BLaER1 treated with 17β-estradiol and CSF1 and Interleukin-3, amounts not matched to agents 10 nM and 100 nM (cell line): ENCODE measurements at regions not wholly inside any gene's neighbourhood (a gene's known extent, or its start where the extent isn't known, plus 50 kb on each side); places are given as distances from the start of the nearest gene placed in this dataset.

Experiments used
- H3K27ac ChIP-seq, 11 experiments: shearing (Covaris generic); formaldehyde crosslinking; 2 replicates each; pipeline ENCODE4 v1.8.1; 2022
- H3K27me3 ChIP-seq, 11 experiments: shearing (Covaris generic); formaldehyde crosslinking; 2 replicates each; pipeline ENCODE4 v1.8.1; 2022
- H3K36me3 ChIP-seq, 11 experiments: shearing (Covaris generic); formaldehyde crosslinking; 2 replicates each; pipeline ENCODE4 v1.8.1; 2022
- H3K4me1 ChIP-seq, 10 experiments: shearing (Covaris generic); formaldehyde crosslinking; 2 replicates each; pipeline ENCODE4 v1.8.1; 2022
- H3K4me2 ChIP-seq, 11 experiments: shearing (Covaris generic); formaldehyde crosslinking; 2 replicates each; pipeline ENCODE4 v1.8.1; 2022
- H3K4me3 ChIP-seq, 10 experiments: shearing (Covaris generic); formaldehyde crosslinking; 2 replicates each; pipeline ENCODE4 v1.8.1; 2022
- H3K9ac ChIP-seq, 11 experiments: shearing (Covaris generic); formaldehyde crosslinking; 2 replicates each; pipeline ENCODE4 v1.8.1; 2022
- H3K9me3 ChIP-seq, 11 experiments: shearing (Covaris generic); formaldehyde crosslinking; replicated peaks in 1 of 11; 2 replicates each; pipeline ENCODE4 v1.8.1; 2022
- H4K20me1 ChIP-seq, 11 experiments: shearing (Covaris generic); formaldehyde crosslinking; 2 replicates each; pipeline ENCODE4 v1.8.1; 2022
- Cebpa-rat ChIP-seq, 11 experiments: shearing (Covaris generic); IDR thresholded peaks; 2 replicates each; pipeline ENCODE4 v1.8.1; 2022

DNA sequence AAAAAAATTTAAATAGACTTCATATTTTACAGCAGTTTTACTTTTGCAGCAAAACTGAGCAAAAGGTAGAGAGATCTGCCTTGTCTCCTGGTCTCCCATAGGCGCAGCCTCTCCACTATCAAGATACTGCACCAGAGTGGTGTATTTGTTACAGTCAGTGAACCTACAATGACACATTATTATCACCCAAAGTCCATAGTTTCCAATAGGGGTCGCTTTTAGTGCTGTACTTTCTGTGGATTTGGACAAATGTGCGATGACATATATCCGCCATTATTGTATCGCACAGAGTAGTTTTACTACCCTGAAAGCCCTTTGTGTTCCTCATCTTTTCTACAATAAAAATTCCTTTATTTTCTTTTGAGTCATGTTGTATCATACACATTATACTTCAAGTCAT lies 153.2 kb upstream of the CCDC179 start:
- Histone ChIP-seq H3K9me3 (no peaks in the 10 kb centered on the region), H3K36me3 (no peaks in the 10 kb centered on the region), H3K27ac (no peak overlapping the region), H3K27me3 (no peaks in the 10 kb centered on the region), H3K4me1 (no peaks in the 10 kb centered on the region), H3K4me3 (no peak overlapping the region), H3K4me2 (no peak overlapping the region), H3K9ac (no peak overlapping the region), H4K20me1 (no peaks in the 10 kb centered on the region)
- TF ChIP-seq Cebpa-rat (IDR thresholded peaks at IDR 0.05): no peak

DNA sequence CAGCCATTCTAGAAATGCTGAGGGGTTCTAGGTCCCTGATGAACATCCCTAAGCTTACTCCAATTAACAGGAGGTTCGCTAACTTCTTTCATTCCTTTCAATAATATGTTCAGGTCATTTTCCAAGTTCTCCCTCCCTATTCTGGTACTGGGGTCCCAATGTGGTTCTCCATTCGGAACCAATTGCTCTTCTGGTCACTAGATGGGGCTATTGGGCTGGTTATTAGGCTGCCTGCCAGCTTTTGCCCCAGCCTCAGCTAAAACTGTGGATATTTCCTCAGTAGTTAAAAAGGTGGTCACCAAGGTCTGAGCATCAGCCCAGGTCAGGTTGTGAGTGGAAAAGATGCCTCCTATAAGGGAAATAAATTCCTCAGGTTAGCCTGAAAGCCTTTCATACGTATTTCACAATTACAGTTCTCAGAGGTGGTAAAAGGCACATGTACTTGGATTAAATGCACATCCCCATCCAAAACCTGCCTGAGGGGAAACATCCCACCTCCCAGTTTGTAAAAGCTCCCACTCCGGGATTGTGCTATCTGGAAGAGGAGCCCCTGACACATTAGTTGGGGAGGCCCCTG lies 161.1 kb upstream of the CCDC179 start:
- Histone ChIP-seq H3K4me1 (no peaks in the 10 kb centered on the region), H3K4me3 (no peak overlapping the region), H3K27me3 (no peaks in the 10 kb centered on the region), H3K9me3 (no peaks in the 10 kb centered on the region), H3K27ac (no peak overlapping the region), H3K9ac (no peak overlapping the region), H4K20me1 (no peaks in the 10 kb centered on the region), H3K4me2 (no peak overlapping the region), H3K36me3 (no peaks in the 10 kb centered on the region)
- TF ChIP-seq Cebpa-rat (IDR thresholded peaks at IDR 0.05): no peak

DNA sequence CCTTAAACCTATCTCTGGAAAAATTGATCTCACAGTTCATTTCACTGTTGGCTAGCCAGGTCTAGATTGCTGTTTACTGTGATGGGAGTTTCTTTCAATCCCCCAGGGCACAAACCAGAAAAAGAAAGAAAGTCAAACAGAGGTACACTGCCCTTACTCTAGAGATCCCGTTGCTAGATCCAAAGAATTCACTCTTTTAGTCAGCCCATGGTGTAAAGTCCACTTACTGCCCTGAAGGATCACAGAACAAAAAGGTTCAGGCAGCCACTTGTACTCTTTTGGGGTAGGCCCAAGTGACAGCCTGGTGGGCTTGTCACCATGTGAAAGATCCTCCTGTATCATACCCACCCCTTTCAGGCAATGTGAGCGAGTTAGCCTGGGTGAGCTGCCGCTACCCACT lies 162.6 kb upstream of the CCDC179 start:
- Histone ChIP-seq H3K36me3 (no peaks in the 10 kb centered on the region), H3K27ac (no peak overlapping the region), H4K20me1 (no peaks in the 10 kb centered on the region), H3K27me3 (no peaks in the 10 kb centered on the region), H3K9ac (no peak overlapping the region), H3K9me3 (no peaks in the 10 kb centered on the region), H3K4me1 (no peaks in the 10 kb centered on the region), H3K4me3 (no peak overlapping the region), H3K4me2 (no peak overlapping the region)
- no peak for TF ChIP-seq Cebpa-rat (IDR thresholded peaks at IDR 0.05)

DNA sequence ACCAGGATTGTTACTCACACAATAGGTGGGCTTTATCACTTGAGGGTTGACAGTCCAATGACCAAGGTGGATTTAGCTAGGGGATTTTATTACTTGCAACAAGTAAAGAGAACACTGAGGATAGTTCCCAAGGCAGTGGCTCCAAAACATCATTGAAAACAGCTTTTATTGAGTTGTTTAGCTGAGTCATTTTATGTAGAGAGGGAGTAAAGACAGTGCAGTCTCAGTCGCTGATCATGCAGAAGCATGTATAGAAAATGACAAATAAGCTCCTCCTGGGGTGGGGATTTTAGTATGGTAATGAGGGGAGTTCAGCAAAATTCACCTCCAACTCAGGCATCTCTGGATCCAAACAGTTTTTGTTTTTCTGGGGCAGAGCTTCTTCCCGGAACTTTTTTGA lies 163.0 kb upstream of the CCDC179 start:
- Histone ChIP-seq H3K27ac (no peak overlapping the region), H3K36me3 (no peaks in the 10 kb centered on the region), H3K4me2 (no peak overlapping the region)

DNA sequence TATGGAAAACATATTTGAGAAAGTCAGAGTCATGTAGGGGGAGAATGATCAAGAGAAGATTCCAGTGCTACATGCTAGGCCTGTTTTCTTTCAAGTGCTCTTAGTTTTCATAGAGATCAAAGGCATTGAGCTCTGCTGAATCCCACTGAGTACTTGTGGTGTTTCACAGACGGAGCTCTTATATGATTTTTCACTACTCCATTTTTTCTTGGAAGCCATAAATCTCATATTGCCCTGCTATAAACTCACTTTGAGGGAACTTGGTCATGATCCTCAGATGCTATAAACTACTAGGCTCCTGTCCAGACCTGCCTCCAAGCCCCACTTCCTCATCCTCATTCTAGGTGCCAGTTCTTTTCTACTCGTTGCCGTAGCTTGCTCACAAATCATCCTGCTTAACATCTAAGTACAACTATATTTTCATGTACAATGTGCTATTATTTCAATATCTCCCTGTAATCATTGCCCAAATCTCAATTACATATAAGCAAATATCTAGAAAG lies 180.8 kb upstream of the CCDC179 start:
- Histone ChIP-seq H3K9me3 (no peaks in the 10 kb centered on the region), H3K9ac (no peak overlapping the region), H3K4me3 (no peak overlapping the region), H3K36me3 (no peaks in the 10 kb centered on the region), H3K4me1 (no peaks in the 10 kb centered on the region), H3K27ac (no peak overlapping the region), H4K20me1 (no peaks in the 10 kb centered on the region), H3K4me2 (no peak overlapping the region), H3K27me3 (no peaks in the 10 kb centered on the region)
- TF ChIP-seq Cebpa-rat (IDR thresholded peaks at IDR 0.05): no peak

More for the DNA sequence above, 163.0 kb upstream of the CCDC179 start:
- H3K27me3 ChIP-seq: no peaks in the 10 kb centered on the region
- no peak overlapping the region for H3K4me3 ChIP-seq
- no peaks in the 10 kb centered on the region for H3K4me1 ChIP-seq
- H3K9ac ChIP-seq: no peak overlapping the region
- no peak for TF ChIP-seq Cebpa-rat (IDR thresholded peaks at IDR 0.05)
- no peaks in the 10 kb centered on the region for H3K9me3 ChIP-seq
- no peaks in the 10 kb centered on the region for H4K20me1 ChIP-seq

DNA sequence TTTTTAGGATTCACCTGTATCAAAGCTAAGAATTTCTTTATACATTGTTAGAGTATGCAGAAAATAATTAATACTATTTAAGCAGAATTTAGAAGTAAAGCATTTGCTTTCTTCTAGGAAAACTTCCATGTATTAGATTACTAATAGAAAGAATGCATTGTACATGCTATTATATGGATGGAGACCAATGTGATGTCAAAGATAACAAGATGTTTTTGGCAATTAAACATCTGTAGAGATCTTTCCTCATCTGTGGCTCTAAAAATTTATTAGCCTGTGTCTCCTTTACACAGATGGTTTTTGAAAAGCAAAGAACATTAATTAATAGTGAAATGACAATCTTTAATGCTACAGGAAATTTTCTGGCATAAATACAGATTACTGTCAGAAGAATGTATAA lies 198.4 kb upstream of the CCDC179 start:
- H3K4me1 ChIP-seq: no peaks in the 10 kb centered on the region
- H3K9me3 ChIP-seq: no peaks in the 10 kb centered on the region
- H3K27me3 ChIP-seq: no peaks in the 10 kb centered on the region
- TF ChIP-seq Cebpa-rat (IDR thresholded peaks at IDR 0.05): no peak
- H3K27ac ChIP-seq: no peak overlapping the region
- H3K4me2 ChIP-seq: no peak overlapping the region
- no peaks in the 10 kb centered on the region for H3K36me3 ChIP-seq
- no peak overlapping the region for H3K9ac ChIP-seq
- no peak overlapping the region for H3K4me3 ChIP-seq
- H4K20me1 ChIP-seq: no peaks in the 10 kb centered on the region

DNA sequence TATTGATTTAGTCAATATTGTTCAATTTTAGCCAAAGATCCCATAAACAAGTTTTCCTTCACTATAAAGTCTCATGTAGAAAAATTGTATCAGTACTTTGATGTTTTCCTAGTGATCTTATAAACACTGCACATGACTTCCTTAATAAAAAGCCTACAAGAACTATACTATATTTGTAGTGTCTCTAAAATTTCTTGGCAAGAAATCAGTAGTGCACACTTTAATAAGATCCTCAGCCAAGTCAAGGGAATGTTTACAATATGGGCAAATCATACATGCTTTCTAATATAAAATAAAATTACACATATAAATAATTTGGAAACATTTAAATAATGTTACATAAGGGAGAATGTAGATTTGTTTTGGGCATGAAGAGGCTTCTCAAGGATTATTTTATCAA lies 203.0 kb upstream of the CCDC179 start:
- no peaks in the 10 kb centered on the region for H3K27me3 ChIP-seq
- H3K27ac ChIP-seq: no peak overlapping the region
- H4K20me1 ChIP-seq: no peaks in the 10 kb centered on the region
- no peak for TF ChIP-seq Cebpa-rat (IDR thresholded peaks at IDR 0.05)
- H3K4me2 ChIP-seq: no peak overlapping the region
- no peak overlapping the region for H3K4me3 ChIP-seq
- H3K9ac ChIP-seq: no peak overlapping the region
- H3K9me3 ChIP-seq: no peaks in the 10 kb centered on the region
- H3K4me1 ChIP-seq: no peaks in the 10 kb centered on the region
- no peaks in the 10 kb centered on the region for H3K36me3 ChIP-seq

DNA sequence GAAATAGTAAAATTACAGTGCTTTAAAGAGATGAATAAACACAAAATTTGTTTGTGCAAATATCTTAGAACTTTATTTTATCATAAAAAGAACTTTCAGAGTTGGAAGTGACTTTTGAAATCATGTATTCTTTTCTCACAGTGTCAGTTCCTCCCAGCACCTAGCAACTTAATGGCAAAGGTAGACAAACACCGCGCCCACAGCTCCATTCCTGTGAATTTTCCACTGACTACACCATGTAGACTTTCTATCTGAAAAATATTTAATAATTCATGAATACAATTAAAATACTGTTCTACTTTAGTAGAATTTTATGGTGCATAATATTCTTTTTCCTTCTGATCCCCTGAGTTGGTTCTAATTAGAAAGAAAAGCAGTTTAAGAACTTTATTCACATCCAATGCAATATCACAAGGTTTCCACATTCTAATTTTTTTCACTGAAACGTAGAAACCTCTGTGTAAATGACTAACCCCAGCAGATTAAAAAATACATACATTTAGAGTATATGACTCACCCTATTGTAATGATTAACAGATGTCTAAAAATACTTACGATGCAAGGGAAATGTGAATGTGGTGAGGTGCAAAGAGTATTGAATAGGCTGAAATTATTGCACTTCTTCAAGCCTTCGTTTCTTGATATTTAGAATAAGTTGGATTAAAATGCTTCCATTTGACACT lies 218.2 kb upstream of the CCDC179 start:
- Histone ChIP-seq H3K27me3 (no peaks in the 10 kb centered on the region), H3K9me3 (no peaks in the 10 kb centered on the region), H3K9ac (no peak overlapping the region), H3K4me2 (no peak overlapping the region), H3K36me3 (no peaks in the 10 kb centered on the region), H4K20me1 (no peaks in the 10 kb centered on the region), H3K4me1 (no peaks in the 10 kb centered on the region), H3K27ac (no peak overlapping the region), H3K4me3 (no peak overlapping the region)
- no peak for TF ChIP-seq Cebpa-rat (IDR thresholded peaks at IDR 0.05)

DNA sequence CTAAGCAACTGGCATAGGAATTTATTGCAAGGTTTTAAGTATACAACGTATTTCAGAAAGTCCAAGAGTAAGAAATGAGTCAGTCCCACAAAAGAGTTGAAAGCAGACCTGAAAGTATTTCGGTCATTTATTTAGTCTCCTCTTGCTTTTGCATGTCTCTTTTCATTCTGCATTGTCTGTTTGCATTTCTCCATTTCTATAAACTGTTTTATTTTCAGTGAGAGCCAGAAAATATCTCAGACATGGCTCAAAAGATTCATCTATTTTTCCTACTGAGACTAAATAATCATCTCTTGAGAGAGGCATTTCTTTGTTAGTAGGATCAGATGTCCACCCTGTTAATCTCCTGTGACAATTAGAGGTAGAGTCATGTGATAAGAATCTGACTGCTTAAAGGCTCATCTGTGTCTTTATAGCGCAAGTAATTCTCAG lies 219.1 kb upstream of the CCDC179 start:
- no peaks in the 10 kb centered on the region for H4K20me1 ChIP-seq
- TF ChIP-seq Cebpa-rat (IDR thresholded peaks at IDR 0.05): no peak
- no peak overlapping the region for H3K4me3 ChIP-seq
- no peaks in the 10 kb centered on the region for H3K4me1 ChIP-seq
- no peak overlapping the region for H3K27ac ChIP-seq
- H3K27me3 ChIP-seq: no peaks in the 10 kb centered on the region
- no peak overlapping the region for H3K9ac ChIP-seq
- H3K9me3 ChIP-seq: no peaks in the 10 kb centered on the region
- H3K36me3 ChIP-seq: no peaks in the 10 kb centered on the region
- H3K4me2 ChIP-seq: no peak overlapping the region

DNA sequence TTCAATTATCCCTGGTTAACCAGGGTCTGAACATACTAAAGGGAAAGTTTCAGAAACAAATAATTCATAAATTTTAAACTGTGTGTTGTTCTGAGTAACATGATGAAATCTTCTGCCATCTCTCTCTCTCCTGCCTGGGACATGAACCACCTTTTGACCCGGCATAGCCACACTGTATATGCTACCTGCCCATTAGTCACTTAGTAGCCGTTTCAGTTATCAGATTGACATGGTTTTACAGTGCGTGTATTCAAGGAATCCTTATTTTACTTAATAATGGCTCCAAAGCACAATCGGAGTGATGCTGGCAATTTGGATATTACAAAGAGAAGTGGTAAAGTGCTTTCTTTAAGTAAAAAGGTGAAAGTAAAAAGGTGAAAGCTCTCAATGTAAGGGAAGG lies 227.1 kb upstream of the CCDC179 start:
- no peak overlapping the region for H3K27ac ChIP-seq
- TF ChIP-seq Cebpa-rat (IDR thresholded peaks at IDR 0.05): no peak
- no peak overlapping the region for H3K4me3 ChIP-seq
- no peaks in the 10 kb centered on the region for H3K36me3 ChIP-seq
- no peaks in the 10 kb centered on the region for H3K4me1 ChIP-seq
- H3K9ac ChIP-seq: no peak overlapping the region
- no peak overlapping the region for H3K4me2 ChIP-seq
- H3K9me3 ChIP-seq: no peaks in the 10 kb centered on the region
- no peaks in the 10 kb centered on the region for H3K27me3 ChIP-seq
- H4K20me1 ChIP-seq: no peaks in the 10 kb centered on the region
